ENCODE measurements at regions not wholly inside any gene's neighbourhood (a gene's known extent, or its start where the extent isn't known, plus 50 kb on each side); places are given as distances from the start of the nearest gene placed in this dataset.

GRCh38 chrX:22788221-22788620 lies 211.5 kb upstream of the DDX53 start:
- no peak for TF ChIP-seq CTCF (IDR thresholded peaks at IDR 0.05; ENCODE audit: extremely low read depth in 1 of 2, insufficient read depth in 1 of 2, low read depth in 1 of 2, low read length in 2 of 2)
- TF ChIP-seq MYC (IDR thresholded peaks at IDR 0.05; ENCODE audit: low read depth, low read length) = no peak
- TF ChIP-seq EZH2 (IDR thresholded peaks at IDR 0.05; ENCODE audit: borderline replicate concordance, low read depth, low read length, severe bottlenecking) = no peak
- TF ChIP-seq POLR2A (IDR thresholded peaks at IDR 0.05; ENCODE audit: low read depth, low read length) = no peak
